Stimulated activated CD4-positive, alpha-beta T cell treated with anti-CD3 and anti-CD28 coated beads, TNF-alpha, amount 100 ng/mL, for 4 hours (primary cell): ENCODE measurements at regions not wholly inside any gene's neighbourhood (a gene's known extent, or its start where the extent isn't known, plus 50 kb on each side); places are given as distances from the start of the nearest gene placed in this dataset.

ENCODE experiments used
- DNase-seq, 3 experiments: peaks; one replicate each; pipeline ENCODE4 v3.0.0-alpha.2; 2020; ENCODE audit warnings: low read depth in 3 of 3

DNA sequence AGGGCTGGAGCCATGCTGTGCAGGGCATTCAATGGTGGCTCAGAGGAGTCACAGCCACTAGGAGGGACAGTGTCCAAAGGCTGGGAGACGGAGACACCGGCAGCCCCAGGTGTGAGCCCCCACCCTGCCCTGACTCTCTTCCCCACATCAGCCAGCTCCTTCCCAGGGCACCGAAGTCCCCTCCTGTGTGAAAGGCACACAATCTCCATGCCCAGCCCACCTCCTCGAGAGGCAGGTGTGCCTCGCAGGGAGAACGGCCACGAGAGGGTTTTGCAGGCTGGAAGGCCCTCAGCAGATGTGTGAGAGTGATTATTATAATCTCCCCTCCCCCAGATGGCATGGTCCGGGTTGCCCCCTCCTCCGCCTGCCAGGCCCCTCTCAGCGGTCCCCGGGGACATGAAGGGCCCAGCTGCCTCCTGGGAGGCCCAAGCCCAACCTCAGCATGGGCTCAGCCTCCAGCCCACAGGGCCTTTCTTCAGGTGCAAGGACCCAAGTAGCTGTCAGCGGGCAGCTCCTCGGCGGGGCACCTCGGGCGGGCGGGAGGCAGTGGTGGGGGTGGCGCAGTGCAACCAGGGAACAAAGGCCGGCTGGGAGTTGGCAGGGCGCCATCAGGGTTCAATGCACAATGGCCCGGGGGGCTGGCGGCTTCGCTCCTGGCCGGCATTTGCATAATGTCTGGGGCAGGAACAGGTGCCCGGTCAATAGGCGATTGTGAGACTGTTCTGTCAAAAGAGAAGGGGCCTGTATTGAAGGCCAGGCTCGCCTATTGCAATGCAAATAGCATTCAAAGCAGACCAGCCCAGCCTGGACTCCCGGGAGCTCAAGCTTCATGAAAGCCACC lies 155.3 kb upstream of the ZMIZ1 start:
- no peak for DNase-seq

DNA sequence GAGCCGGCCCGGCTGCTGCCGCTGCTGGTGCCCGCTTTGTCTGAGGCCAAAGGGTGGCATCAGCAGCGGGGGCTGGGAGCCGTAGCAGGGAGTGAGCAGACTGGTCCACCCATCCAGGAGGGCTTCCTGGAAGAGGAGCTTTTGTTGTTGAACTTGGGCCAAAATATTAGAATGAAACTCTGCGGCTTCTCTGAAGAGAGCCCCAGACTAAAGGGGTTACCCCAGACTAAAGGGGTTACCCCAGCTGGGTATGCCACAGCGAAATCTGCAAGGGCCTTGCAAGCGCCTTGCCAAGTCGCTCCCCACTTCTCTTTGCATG lies 154.7 kb upstream of the ZMIZ1 start:
- DNase-seq: no peak

DNA sequence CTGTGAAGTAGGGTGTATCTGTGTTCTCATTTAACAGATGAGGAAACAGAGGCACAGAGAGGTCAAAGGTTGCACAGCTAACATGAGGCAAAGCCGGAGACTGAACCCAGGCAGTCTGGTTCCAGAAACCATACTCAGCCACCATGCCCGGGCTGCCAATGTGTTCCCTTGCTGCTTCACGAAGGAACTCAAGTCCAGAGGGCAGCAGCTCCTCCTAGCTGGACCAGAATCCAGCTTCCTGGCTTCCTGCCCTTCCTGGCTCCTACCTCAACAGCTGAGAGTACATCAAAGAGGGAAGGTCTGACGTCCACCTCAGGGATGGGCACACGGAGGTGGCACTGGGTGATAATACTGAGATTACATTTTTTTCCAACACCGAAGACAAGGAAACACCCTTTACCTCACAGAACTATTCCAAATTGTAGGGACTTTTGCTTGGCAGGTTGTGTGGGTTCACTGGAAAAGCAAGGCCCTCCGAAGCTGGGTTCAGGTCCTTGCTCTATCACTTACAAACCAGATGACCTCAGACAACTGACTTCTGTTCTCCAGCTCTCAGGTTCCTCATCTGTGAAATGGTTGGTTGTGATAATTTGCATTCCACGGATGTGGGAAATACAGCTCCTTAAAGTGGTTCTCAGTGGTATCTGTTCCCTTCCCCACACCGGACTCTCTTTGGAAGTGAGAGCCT lies 154.1 kb upstream of the ZMIZ1 start:
- no peak for DNase-seq

DNA sequence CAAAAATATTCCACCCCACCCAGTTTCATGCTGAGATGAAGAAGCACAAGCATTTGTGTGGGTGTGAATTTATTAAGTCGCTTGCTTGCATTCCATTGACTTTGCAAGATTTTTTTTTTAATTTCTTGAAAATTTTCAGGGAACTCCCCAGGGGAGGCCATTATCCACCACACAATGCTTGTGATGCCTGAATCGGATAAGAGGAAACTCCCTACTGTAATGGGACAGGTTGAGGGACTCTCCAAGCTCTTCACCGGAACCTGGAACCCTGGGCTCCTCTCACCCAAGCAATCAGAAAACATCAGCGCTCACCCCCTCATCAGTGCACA lies 153.6 kb upstream of the ZMIZ1 start:
- DNase-seq: no peak

DNA sequence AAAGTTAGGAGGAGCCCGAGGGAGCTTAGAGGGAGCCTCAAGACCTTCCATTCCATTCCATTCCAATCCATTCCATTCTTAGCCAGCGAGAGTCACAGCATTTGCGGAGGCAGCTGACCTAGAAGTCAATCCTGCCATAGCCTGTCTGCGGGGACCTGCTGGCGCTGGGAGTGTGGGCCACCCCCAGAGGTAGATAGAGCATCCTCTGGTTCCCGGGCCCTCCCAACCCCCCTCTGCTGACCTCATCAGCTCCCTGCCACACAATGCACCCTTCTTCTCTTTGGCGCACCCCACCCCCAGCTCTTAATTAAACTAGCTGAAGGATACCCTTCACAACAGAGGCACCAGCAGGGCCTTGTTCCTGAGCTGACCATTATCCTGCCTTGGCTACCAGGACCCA lies 152.5 kb upstream of the ZMIZ1 start:
- DNase-seq: no peak

DNA sequence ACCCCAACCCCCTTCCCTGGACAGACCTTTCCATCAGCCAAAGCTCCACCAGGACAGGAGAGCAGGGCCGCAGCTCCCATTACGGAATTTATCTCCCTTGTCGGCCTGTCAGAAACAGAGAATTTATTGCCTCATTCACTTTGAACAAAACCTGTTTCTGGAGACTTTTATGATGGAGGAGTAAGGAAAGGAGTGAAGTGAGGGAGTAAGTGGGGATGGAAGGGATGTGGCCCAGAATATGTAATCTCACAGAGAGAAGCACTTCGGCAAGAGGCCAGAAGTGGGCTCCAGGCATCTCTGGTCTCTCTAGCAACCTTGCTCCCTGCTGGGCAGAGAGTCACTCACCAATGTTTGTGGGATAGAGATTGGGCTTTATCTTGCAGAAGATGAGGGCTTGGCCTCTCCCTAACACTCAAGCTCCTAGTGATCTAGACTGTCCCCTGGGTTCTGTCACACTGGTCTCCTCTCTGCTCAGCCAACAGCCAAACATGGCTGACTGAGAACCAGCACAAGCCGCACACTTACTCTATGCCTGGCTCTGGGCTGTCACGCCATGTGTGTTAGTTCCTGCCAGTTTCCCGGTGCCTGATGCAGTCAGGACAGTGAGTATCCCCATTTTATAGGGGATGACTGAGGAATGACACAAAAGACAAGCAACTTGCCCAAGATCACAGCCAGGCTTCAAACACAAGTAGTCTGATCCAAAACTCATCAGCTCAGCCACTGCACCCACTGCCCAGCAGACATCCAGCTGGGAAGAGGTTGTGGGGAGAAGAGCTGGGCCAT lies 149.4 kb upstream of the ZMIZ1 start:
- no peak for DNase-seq

DNA sequence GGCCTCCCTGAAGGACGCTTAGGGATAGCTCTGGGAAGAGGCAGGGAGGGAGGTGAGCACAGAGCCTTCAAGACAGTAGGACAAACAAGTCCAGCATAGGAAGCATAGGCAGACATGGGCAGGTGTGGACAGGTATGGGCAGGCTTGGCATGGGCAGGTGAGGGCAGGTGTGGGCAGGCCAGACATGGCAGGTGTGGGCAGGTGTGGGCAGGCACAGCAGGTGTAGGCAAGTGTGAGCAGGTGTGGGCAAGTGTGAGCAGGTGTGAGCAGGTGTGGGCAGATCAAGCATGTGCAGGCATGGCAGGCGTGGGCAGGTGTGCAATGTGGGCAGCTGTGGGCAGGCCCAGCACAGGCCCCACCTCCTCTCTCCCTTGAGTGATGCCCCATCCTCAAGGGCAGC lies 148.8 kb upstream of the ZMIZ1 start:
- DNase-seq: no peak

DNA sequence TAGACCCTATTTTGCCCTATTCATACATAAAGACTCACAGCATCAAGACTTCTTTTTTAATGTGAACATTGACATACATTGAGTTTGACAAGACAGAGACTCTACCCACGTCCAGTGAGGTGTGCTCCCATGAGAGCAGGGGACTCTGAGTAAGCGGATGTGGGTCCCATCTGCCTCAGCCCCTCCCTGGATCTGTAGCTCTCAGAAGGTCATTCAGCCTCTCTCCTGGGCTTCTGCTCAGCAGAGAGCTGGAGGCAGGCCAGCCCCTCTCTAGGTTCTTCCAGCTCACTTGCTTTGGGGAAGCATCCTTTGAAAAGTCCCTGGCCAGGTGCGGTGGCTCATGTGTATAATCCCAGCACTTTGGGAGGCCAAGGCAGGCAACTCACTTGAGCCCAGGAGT lies 146.9 kb upstream of the ZMIZ1 start:
- no peak for DNase-seq

DNA sequence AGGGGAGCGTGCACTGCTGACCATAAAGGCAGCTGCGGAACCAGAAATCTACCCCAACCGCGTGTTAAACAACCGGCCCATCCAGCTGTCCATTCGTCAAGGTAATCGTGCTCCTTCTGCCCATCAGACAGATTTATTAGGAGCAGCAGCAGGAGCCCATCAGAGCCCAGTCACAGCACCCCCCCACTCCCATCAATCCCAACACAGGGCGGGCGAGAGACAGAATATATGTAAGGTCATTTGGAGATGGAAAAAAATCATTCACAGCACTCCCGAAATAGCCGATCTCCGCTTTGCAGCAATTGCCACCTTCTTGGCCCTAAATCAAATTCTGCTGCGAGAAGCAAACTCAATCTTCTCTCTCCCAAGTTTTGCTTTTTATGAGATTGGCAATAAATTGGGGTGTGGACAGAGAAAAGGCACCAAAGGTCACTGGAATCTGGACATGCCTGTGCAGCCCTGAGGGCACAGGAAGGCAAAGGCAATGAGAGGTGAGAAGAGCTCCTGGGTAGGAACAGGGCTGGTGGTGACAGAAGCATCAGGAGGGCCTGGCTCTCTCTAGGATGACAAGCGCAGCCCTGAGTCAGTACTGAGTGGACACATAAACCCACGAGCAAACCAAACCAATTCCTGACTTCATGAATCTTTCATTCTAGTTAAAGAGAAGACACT lies 145.0 kb upstream of the ZMIZ1 start:
- DNase-seq: no peak

DNA sequence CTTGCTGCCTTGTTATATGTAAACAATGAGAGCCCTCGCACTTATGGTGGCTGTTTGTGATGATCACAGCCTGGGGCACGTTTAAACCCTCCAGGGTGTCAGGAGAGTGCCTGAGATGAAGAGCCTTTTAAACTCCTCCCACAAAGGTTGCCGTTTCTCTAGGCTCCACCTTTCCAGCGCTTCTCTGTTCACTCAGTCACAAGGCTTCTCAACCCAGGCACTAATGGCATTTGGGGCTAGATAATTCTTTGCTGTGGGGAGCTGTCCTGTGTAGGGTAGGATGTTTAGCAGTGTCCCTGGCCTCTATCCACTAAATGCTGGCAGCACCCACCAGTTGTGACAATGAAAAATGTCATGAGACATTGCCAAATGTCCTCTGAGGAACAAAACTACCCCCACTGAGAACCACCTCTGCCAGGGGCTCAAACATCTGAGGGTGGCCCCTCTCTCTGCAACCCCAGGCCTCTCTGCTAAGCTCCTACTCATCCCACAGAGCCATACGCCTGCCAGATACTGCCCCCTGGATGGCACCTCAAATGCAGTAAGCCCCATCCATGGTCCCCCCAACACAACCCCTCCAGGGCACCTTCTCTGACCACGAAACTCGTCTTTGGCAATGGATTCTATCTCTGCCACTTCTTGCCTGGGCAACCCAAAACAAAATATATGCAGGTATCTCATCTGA lies 144.3 kb upstream of the ZMIZ1 start:
- DNase-seq: no peak

DNA sequence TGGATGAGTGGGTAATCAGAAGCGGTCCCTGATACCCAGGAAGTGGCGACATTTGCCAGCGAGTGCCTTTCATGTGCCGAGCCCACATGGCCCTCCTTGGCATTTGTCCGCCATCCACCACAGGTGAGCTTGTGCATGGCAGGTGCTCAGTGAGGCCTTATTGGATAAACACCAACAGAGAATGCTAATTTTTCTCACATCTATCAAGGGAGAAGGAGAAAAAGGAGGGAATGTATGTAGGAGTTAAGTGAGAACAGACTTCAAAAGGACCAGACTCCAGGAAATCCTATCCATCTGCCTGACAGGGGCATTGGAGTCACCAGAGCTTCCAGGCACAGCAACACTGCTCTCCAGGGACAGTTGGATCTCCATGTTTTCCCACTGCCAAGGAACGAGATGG lies 143.5 kb upstream of the ZMIZ1 start:
- DNase-seq: no peak

DNA sequence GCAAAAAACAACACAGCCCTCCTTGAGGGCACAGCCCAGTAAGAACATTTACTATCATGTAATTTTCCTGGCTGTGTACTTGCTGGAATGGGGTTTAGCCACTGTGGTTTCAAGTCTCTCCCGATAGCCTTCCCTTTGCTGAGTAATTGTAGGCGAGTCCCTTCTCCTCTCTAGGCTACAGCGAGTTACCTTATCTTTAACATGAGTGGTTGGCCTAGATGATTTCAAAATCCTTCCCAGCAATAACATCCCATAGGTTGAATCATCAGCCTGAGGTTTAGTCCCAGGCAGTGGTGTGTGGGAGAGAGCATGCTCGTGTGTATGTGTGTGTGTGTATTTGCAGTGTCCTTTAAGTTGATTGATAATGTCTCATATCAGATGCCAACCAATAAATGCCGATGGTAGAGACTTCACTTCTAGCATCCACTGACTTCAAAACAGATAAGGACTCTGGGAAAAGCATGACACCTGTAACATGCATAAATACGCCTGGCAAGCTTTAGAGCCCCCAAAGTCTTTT lies 142.9 kb upstream of the ZMIZ1 start:
- DNase-seq: no peak

DNA sequence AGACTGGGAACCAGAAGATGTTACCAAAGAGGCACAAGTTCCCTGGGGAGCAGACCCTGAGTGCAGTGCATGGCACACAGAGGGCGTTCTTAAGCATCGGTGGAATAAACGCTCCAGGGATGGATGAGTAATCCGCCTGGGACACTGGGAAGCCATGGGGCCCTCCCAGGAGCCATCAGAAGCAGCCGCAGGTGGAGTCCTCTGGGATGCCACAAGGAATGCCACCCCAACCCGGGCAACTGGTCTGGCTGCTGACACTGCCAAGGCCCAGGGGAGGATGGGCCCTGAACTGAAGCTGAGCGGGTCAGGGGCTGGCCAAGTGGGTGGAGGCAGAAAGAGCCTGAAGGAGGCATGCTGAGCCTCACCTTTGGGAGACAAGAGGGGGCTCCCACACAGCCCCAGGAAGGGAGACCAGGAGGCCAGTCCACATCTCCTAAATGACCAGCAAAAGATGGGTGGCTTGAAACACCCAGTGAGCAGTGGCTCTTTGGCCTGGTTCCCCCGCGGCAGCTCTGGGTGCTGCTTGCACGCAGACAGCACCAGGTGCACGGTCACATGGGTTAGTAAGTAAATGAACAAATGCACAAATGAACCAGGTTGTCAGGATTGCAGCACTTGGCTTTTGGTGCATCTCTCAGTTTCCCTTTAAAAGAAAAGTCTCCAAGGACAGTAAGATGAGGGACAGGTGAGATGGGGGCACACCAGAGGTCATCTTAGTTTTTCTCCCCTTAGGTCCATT lies 141.3 kb upstream of the ZMIZ1 start:
- no peak for DNase-seq

DNA sequence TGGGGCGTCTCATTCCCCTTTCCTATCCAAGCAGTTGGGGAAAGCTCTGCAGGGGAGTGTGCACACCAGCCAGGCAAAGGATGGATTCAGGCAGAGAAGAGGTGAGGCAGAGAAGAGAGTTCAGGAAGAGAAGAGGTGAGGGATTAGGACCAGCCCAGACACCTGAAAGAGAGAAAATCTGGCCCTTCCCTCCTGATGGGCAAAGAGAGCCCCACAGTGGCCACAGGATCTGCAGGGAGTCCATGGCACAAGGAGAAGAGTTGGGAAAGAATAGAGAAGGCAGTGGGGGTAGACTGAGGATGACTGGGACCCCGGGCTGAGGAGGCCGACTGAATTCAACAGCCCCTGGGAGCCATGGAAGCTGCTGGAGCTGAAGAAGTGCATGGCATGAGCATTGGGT lies 140.4 kb upstream of the ZMIZ1 start:
- no peak for DNase-seq

DNA sequence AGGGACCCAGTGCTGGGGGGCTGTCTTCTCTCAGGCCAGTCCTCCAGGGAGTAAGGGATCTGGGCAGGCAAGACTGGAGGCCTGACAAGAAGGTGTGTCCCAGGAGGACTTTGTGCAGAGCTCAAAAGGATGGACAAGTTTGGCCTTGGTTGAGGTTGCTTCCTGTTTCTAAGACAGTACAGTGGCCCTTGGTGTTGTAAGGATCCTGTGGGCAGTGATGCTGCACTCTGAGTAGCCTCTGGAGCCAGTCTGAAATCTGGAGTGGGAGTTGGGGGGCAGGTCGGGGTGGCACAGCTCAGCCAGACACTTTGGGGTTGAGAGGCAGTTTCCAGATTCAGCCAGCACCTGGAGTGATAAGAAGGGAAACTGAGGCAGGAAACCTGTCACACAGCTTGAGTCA lies 139.2 kb upstream of the ZMIZ1 start:
- DNase-seq: no peak

DNA sequence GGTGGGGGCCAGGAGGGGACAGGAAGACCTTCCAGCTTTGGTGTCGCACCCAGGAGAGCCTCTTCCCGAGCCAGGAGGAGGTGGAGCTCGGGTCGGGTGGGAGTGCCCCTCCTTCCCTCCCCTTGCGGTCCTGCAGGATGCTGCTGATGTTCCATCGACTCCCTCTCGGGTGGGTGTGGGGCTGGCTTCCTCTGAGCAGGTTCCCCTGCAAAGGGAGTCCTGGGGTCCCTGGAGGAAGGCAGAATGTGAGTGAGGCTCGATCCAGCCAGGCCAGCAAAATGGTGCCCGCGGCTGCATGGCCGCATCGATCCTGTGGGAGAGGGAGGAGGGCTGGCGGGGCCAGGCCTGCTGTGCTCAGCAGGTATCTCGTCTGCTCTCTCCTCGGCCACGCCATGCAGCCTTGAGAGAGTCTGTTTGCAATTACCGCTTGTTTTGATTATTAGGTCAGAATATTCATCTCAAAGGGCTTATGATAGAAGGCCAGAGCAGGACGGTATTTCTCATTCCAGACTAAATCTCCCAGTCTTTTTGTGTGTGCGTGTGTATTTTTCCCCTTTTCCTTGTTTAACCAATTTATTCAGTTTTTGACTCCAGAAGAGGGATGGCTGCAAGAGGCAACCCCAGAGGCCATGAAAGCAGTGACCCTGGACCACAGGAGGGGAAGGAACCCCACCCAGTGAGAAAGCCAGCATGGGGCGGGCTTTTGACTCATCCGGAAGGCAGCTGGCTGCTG lies 137.3 kb upstream of the ZMIZ1 start:
- DNase-seq: no peak

DNA sequence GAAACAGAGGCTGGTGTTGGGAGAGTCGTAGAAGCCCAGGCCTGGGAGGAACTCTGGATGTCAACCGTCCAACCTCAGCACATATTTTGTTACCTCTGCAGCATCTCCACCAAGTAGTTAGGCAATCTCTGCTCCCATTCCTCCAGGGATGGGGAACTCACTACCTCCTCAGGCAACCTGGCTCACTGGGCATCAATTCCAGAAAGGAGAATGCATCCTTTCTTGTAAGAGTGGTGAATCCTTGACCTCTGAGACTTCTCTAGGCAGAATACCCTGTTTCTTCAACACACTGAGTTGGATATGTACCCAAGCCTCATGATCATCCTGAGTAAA lies 136.7 kb upstream of the ZMIZ1 start:
- DNase-seq: no peak

DNA sequence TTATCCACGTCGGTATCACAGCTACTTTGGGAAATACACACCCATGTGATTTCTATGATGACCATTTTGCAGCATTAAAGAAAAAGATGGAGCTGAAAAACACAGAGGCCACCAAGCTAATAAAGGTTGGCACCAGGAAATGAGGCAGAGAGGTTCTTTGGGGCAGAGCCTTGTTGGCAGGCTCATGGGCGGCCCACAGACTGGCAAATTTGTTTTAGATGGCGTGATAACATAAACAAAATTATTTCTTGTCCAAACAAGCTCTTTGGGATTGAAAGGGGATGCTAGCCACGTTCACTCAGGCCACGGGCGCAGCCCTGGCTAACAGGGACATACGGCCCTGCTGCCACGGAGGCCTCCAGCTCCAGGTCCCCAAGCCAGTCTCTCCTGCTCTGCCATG lies 135.9 kb upstream of the ZMIZ1 start:
- DNase-seq: no peak

DNA sequence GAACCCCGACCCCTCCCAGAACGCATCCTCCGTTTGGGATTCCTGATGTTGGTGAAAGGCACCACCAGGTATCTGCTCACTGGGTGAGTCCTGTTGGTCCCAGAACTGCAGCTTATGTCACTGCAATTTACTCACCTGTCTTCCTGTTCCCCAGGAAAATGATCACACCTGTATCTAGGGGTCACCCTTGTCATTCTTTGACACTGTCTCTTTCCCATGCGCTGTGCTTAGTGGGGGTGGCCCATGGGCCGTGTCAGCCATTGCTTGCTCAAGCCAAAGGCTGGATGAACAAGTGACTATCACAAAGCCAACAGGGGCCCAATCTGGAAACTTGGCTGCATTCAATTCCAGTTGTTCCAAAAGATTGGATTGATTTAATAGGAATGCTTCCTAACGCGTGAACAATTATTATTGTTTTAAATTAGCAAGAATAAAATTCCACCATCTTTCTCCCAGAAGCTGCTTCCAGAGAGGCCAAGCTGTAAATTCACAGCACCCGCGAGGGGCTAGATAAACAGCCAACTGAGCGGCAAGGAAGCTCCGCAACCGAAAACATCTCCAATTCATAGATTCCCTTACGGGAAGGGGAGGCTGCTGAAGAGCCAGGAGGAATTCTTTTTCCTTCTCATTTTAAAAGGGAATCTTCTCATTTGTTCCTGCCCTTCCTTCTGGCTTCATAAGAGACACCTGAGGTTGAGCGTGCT lies 134.8 kb upstream of the ZMIZ1 start:
- DNase-seq: no peak

DNA sequence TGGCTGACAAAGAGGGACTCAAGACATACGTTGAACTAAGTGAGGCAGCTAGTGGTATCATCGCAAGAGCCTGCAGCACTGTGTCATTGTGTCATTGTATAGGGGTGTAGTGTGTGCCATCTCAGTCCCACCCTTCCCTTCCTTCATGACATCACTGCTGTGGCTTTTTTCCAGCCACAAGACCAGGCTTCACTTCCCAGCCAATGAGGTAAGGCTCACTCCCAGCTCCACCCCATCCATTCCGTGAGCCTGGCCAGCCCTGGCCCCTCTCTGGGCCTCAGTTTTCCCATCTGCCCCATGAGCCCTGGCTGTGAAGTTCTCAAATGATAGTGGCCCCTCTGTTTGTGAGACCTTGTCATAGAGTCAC lies 134.3 kb upstream of the ZMIZ1 start:
- no peak for DNase-seq
